HCT116 (cell line): ENCODE measurements at regions not wholly inside any gene's neighbourhood (a gene's known extent, or its start where the extent isn't known, plus 50 kb on each side); places are given as distances from the start of the nearest gene placed in this dataset.

Experiments used
- ATAC-seq: fragments of 200-7000 bp; cut with Tn5 transposase; 2 replicates; pipeline ENCODE4 v1.9.1; 2020; ENCODE audit warnings: mild to moderate bottlenecking, moderate library complexity
- BruUV-seq: library from RNA; stranded (reverse); fragments of 400-500 nt; replicated peaks from 2 replicates; lab custom pipeline; 2021; lab: Mats Ljungman, UMichigan
- CTCF ChIA-PET: fragments of 300-600 bp; sonication (Branson Sonifier 250); formaldehyde crosslinking; loops from one replicate; lab custom pipeline; 2021; ENCODE audit warnings: antibody characterized with exemption; lab: Charles Lee
- POLR2A ChIA-PET: fragments of 300-600, 350-600 bp; sonication (Branson Sonifier 250); formaldehyde crosslinking; loops from one replicate; lab custom pipeline; 2021; ENCODE audit warnings: antibody characterized with exemption; lab: Charles Lee
- RAD21 ChIA-PET, 2 experiments: fragments of 300-600 bp; sonication (Branson Sonifier 250); formaldehyde crosslinking; loops; one replicate each; lab custom pipeline; 2023; ENCODE audit warnings: low total read pairs in 2 of 2; ENCODE audit not compliant: uncharacterized antibody in 2 of 2, unreplicated experiment in 2 of 2, low non-redundant PET in 1 of 2; lab: Charles Lee
- DNase-seq: peaks from one replicate; pipeline ENCODE4 v3.0.0-alpha.2; 2010; ENCODE audit warnings: low read depth, low spot score
- H2AFZ ChIP-seq: fragments of 200-600 bp; shearing (Covaris generic), sonication (generic); 2 replicates; pipeline ENCODE4 v1.6.1; 2017; ENCODE audit warnings: low read depth, mixed run types, mixed read lengths, antibody characterized with exemption, low read length; ENCODE audit not compliant: poor library complexity, severe bottlenecking
- H3K27ac ChIP-seq: 2 replicates; pipeline ENCODE4 v1.5.1; 2012; ENCODE audit warnings: low read depth, low read length
- H3K27me3 ChIP-seq: fragments of 200-600 bp; sonication (generic); 2 replicates; pipeline ENCODE4 v1.6.1; 2016; ENCODE audit warnings: mixed run types, low read length, mixed read lengths; ENCODE audit not compliant: insufficient read depth
- H3K36me3 ChIP-seq, 2 experiments: fragments of 200-500 bp in 1 of 2; fragments of 200-600 bp in 1 of 2; sonication (Bioruptor generic) in 1 of 2; sonication (generic) in 1 of 2; 2 replicates each; pipeline versions ENCODE4 v1.5.1 to v1.6.1; 2014 to 2016; ENCODE audit warnings: low read length in 2 of 2, inconsistent platforms in 1 of 2, mixed read lengths in 1 of 2, mixed run types in 1 of 2; ENCODE audit not compliant: insufficient read depth in 2 of 2, control insufficient read depth in 1 of 2
- H3K4me1 ChIP-seq, 2 experiments: fragments of 200-600 bp in 1 of 2; sonication (generic) in 1 of 2; 2 replicates each; pipeline versions ENCODE4 v1.5.1 to v1.6.1; 2012 to 2017; ENCODE audit warnings: low read length in 2 of 2, inconsistent platforms in 1 of 2, mild to moderate bottlenecking in 1 of 2, mixed read lengths in 1 of 2, mixed run types in 1 of 2, moderate library complexity in 1 of 2; ENCODE audit not compliant: insufficient read depth in 2 of 2, control insufficient read depth in 1 of 2
- H3K4me2 ChIP-seq: fragments of 200-600 bp; sonication (generic); 2 replicates; pipeline ENCODE4 v1.6.1; 2017; ENCODE audit warnings: mixed run types, low read length, mixed read lengths
- H3K4me3 ChIP-seq, 2 experiments: fragments of 200-600 bp in 1 of 2; sonication (generic) in 1 of 2; replicated peaks in 1 of 2; 2 replicates each; pipeline ENCODE4 v1.5.1; 2011 to 2016; ENCODE audit warnings: low read length in 2 of 2, control low read depth in 1 of 2, low read depth in 1 of 2, mild to moderate bottlenecking in 1 of 2, mixed read lengths in 1 of 2, mixed run types in 1 of 2
- H3K79me2 ChIP-seq: fragments of 200-600 bp; sonication (generic); 2 replicates; pipeline ENCODE4 v1.6.1; 2017; ENCODE audit warnings: mild to moderate bottlenecking, mixed run types, low read length, moderate library complexity, mixed read lengths; ENCODE audit not compliant: insufficient read depth
- H3K9ac ChIP-seq: fragments of 200-600 bp; sonication (generic); 2 replicates; pipeline ENCODE4 v1.6.1; 2016; ENCODE audit warnings: low read length, mixed read lengths
- H3K9me2 ChIP-seq: fragments of 200-600 bp; sonication (generic), shearing (Covaris generic); 2 replicates; pipeline ENCODE4 v1.6.1; 2017; ENCODE audit warnings: mixed run types, mild to moderate bottlenecking, moderate library complexity; ENCODE audit not compliant: insufficient read depth
- H3K9me3 ChIP-seq, 2 experiments: fragments of 200-500 bp in 1 of 2; fragments of 200-600 bp in 1 of 2; sonication (Bioruptor generic) in 1 of 2; sonication (generic) in 1 of 2; 2 replicates each; pipeline ENCODE4 v1.6.1; 2014 to 2017; ENCODE audit warnings: low read length in 2 of 2, mixed read lengths in 2 of 2, inconsistent platforms in 1 of 2, low read depth in 1 of 2, mild to moderate bottlenecking in 1 of 2, mixed run types in 1 of 2, moderate library complexity in 1 of 2; ENCODE audit not compliant: control insufficient read depth in 1 of 2, insufficient read depth in 1 of 2
- H4K20me1 ChIP-seq: fragments of 200-600 bp; sonication (generic), shearing (Covaris generic); 2 replicates; pipeline ENCODE4 v1.6.1; 2017; ENCODE audit warnings: mixed run types, mild to moderate bottlenecking, moderate library complexity; ENCODE audit not compliant: insufficient read depth
- EGR1 ChIP-seq: IDR thresholded peaks from 2 replicates; pipeline ENCODE4 v1.6.1; 2012; ENCODE audit warnings: low read depth
- JUND ChIP-seq: IDR thresholded peaks from 2 replicates; pipeline ENCODE4 v1.6.1; 2012
- POLR2A ChIP-seq: IDR thresholded peaks from 2 replicates; pipeline ENCODE4 v1.7.0; 2011; ENCODE audit warnings: borderline replicate concordance; ENCODE audit not compliant: insufficient read depth, insufficient read length; ENCODE audit errors: extremely low read depth
- POLR2AphosphoS5 ChIP-seq: IDR thresholded peaks from 2 replicates; pipeline ENCODE4 v1.6.1; 2011; ENCODE audit warnings: mild to moderate bottlenecking, low read depth, low read length, moderate library complexity
- SIN3A ChIP-seq: IDR thresholded peaks from 2 replicates; pipeline ENCODE4 v1.6.1; 2012; ENCODE audit warnings: low read depth
- SP1 ChIP-seq: IDR thresholded peaks from 2 replicates; pipeline ENCODE4 v1.6.1; 2012; ENCODE audit warnings: low read depth
- SRF ChIP-seq: IDR thresholded peaks from 2 replicates; pipeline ENCODE4 v1.6.1; 2012; ENCODE audit warnings: low read depth
- YY1 ChIP-seq: IDR thresholded peaks from 2 replicates; pipeline ENCODE4 v1.6.1; 2011; ENCODE audit warnings: low read length, low read depth, moderate library complexity, mild to moderate bottlenecking; ENCODE audit not compliant: insufficient replicate concordance; ENCODE audit errors: extremely low read depth
- ZNF274 ChIP-seq: fragments of 200-500 bp; sonication (Bioruptor generic); IDR thresholded peaks from 2 replicates; pipeline ENCODE4 v1.6.1; 2014; ENCODE audit warnings: mild to moderate bottlenecking, low read depth, low read length, inconsistent platforms
- intact Hi-C: fragments of 100-400 bp; cut with micrococcal nuclease; formaldehyde crosslinking; loops from 2 replicates; pipeline ENCODE4 v1.10.0; 2022
- TF ChIP-seq, protein P1 (sequence below): IDR thresholded peaks from 2 replicates; pipeline ENCODE4 v1.6.1; 2012; ENCODE audit warnings: low read depth
- TF ChIP-seq, protein P2 (sequence below): IDR thresholded peaks from 2 replicates; pipeline ENCODE4 v1.6.1; 2012

DNA sequence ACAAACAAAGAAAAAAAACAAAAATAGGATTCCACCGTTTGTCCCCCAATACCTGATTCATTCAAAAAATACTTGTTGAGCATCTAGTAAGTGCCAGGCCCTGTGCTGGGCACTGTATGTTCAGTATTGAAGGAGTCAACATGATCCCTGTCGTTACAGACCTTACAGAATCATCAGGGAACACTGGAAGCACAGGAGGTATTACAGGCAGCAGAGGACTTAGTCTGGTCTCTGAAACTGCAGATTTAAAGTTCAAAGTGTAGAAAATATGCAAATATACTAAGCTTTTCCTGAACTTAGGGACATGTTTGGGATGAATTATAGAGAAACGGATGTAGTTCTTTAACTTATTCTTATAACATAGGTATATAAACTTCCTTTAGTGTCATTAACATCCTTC lies 160.7 kb upstream of the RFC3 start:
- H3K9me3 ChIP-seq = no peaks in the 10 kb centered on the region
- DNase-seq (no peak), ATAC-seq (no peak)
- H3K9me2 ChIP-seq = no peaks in the 10 kb centered on the region
- H3K4me2 ChIP-seq = no peak overlapping the region
- POLR2A ChIA-PET = no interaction called here
- H3K4me1 ChIP-seq = no peaks in the 10 kb centered on the region
- no peak overlapping the region for H3K27ac ChIP-seq
- no peaks in the 10 kb centered on the region for H3K27me3 ChIP-seq
- CTCF ChIA-PET = no interaction called here
- intact Hi-C loops = no loop called here
- H3K79me2 ChIP-seq = no peaks in the 10 kb centered on the region
- no peak overlapping the region for H2AFZ ChIP-seq
- H4K20me1 ChIP-seq = no peaks in the 10 kb centered on the region
- BruUV-seq = no TSS peak
- H3K4me3 ChIP-seq = no peak overlapping the region
- H3K9ac ChIP-seq = no peak overlapping the region
- no peak for TF ChIP-seq POLR2AphosphoS5
- no peak for TF ChIP-seq POLR2A
- TF ChIP-seq ZNF274 = no peak
- TF ChIP-seq SP1 = no peak
- no peak for TF ChIP-seq YY1
- TF ChIP-seq EGR1 = no peak
- TF ChIP-seq, protein P1, sequence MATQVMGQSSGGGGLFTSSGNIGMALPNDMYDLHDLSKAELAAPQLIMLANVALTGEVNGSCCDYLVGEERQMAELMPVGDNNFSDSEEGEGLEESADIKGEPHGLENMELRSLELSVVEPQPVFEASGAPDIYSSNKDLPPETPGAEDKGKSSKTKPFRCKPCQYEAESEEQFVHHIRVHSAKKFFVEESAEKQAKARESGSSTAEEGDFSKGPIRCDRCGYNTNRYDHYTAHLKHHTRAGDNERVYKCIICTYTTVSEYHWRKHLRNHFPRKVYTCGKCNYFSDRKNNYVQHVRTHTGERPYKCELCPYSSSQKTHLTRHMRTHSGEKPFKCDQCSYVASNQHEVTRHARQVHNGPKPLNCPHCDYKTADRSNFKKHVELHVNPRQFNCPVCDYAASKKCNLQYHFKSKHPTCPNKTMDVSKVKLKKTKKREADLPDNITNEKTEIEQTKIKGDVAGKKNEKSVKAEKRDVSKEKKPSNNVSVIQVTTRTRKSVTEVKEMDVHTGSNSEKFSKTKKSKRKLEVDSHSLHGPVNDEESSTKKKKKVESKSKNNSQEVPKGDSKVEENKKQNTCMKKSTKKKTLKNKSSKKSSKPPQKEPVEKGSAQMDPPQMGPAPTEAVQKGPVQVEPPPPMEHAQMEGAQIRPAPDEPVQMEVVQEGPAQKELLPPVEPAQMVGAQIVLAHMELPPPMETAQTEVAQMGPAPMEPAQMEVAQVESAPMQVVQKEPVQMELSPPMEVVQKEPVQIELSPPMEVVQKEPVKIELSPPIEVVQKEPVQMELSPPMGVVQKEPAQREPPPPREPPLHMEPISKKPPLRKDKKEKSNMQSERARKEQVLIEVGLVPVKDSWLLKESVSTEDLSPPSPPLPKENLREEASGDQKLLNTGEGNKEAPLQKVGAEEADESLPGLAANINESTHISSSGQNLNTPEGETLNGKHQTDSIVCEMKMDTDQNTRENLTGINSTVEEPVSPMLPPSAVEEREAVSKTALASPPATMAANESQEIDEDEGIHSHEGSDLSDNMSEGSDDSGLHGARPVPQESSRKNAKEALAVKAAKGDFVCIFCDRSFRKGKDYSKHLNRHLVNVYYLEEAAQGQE = no peak
- no peak for TF ChIP-seq SRF
- TF ChIP-seq JUND = no peak
- TF ChIP-seq, protein P2, sequence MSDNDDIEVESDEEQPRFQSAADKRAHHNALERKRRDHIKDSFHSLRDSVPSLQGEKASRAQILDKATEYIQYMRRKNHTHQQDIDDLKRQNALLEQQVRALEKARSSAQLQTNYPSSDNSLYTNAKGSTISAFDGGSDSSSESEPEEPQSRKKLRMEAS = no peak
- TF ChIP-seq SIN3A = no peak
- RAD21 ChIA-PET = no interaction called here
- no peaks in the 10 kb centered on the region for H3K36me3 ChIP-seq
